ENCODE measurements at regions not wholly inside any gene's neighbourhood (a gene's known extent, or its start where the extent isn't known, plus 50 kb on each side); places are given as distances from the start of the nearest gene placed in this dataset.

DNA sequence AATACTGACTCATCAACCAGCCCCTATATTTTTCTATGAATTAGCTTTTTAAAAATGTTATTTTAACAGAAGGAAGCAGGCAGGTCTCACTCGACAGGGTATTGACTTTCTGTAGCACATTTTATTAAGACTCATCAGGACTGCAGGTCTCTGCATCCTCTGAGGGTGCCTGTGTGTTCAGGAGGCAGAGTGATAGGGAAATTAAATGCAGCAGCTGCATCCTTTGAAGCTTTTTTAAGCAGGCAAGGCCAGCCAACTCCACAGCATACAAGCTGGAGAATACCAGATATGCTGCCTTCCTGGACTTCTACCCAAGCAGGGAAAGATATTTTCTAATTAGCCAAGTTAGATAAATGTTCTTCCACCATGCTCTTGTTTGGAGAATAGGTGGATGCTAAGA is 124.9 kb downstream of the WSCD1 start:
- TF ChIP-seq, protein P1, sequence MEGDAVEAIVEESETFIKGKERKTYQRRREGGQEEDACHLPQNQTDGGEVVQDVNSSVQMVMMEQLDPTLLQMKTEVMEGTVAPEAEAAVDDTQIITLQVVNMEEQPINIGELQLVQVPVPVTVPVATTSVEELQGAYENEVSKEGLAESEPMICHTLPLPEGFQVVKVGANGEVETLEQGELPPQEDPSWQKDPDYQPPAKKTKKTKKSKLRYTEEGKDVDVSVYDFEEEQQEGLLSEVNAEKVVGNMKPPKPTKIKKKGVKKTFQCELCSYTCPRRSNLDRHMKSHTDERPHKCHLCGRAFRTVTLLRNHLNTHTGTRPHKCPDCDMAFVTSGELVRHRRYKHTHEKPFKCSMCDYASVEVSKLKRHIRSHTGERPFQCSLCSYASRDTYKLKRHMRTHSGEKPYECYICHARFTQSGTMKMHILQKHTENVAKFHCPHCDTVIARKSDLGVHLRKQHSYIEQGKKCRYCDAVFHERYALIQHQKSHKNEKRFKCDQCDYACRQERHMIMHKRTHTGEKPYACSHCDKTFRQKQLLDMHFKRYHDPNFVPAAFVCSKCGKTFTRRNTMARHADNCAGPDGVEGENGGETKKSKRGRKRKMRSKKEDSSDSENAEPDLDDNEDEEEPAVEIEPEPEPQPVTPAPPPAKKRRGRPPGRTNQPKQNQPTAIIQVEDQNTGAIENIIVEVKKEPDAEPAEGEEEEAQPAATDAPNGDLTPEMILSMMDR (IDR thresholded peaks at IDR 0.05) = no peak
- TF ChIP-seq MLX (CRISPR knock-in tag; IDR thresholded peaks at IDR 0.05) (no peak), KAT7 (CRISPR knock-in tag; IDR thresholded peaks at IDR 0.05; ENCODE audit: borderline replicate concordance) (no peak), MYBL2 (CRISPR knock-in tag; IDR thresholded peaks at IDR 0.05) (no peak), JUN (CRISPR knock-in tag; IDR thresholded peaks at IDR 0.05) (no peak), TEAD1 (CRISPR knock-in tag; IDR thresholded peaks at IDR 0.05) (no peak)
- TF ChIP-seq, protein P2, sequence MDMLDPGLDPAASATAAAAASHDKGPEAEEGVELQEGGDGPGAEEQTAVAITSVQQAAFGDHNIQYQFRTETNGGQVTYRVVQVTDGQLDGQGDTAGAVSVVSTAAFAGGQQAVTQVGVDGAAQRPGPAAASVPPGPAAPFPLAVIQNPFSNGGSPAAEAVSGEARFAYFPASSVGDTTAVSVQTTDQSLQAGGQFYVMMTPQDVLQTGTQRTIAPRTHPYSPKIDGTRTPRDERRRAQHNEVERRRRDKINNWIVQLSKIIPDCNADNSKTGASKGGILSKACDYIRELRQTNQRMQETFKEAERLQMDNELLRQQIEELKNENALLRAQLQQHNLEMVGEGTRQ (CRISPR knock-in tag; IDR thresholded peaks at IDR 0.05) = no peak
